Activated CD8-positive, alpha-beta memory T cell treated with anti-CD3 and anti-CD28 coated beads, Interleukin-2, amount 50 U/mL, for 4 hours (primary cell): ENCODE measurements at regions not wholly inside any gene's neighbourhood (a gene's known extent, or its start where the extent isn't known, plus 50 kb on each side); places are given as distances from the start of the nearest gene placed in this dataset.

Experiments
- DNase-seq: peaks from one replicate; pipeline ENCODE4 v3.0.0-alpha.2; 2020

DNA sequence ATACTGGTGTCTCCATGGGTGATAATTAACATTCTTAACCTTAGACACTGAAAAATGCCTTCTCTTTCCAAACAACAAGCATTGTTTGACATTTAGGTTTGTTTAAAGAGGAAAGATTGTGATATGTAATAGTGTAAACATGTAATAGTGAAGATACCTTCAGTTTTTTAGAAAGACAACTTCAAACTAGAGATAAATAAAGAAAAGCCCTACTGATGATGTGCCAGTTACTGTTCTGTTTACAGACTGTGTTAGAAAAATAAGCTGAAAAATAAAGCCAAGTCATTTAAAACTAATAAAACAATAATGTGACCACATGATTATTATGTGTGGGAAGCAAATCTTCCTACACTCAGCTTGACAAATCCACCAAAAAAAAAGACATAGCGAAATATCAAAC is 2035.3 kb upstream of the TENM3 start:
- DNase-seq: no peak

DNA sequence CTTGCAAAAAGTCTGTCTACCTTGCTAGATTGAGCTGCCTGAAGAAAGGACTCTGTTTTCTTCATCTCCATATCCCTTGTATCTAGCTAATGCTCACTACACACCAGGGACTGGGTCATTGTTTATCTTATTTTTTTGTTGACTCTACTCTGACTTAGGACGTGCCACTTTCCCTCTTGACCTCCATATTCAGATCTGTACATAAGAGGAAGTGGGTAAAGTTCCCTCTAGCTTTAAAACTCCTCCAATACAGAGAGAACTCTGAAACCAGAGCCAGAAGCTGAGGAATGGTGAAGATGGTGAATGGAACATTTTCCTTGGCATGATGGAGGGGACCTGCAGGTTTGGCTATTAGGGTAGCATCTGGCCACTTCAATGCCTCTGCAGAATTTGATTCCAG is 2026.1 kb upstream of the TENM3 start:
- DNase-seq: no peak

DNA sequence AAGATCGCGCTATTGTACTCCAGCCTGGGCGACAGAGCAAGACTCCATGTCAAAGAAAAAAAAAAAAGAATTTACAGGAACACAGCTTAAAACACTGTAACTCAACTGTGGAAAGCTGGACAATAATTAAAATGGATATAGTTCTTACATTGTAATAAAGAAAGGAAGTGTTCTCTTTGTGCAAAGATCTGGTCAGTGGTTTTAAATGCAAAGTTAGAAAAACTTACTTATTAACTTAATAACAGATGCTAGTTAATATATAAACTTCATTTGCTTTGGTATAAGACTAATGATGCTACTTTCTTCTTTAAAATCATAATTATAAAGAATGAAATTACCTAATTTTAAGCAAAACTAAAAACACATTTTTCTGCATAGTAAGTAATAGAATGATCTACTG is 2024.1 kb upstream of the TENM3 start:
- no peak for DNase-seq

DNA sequence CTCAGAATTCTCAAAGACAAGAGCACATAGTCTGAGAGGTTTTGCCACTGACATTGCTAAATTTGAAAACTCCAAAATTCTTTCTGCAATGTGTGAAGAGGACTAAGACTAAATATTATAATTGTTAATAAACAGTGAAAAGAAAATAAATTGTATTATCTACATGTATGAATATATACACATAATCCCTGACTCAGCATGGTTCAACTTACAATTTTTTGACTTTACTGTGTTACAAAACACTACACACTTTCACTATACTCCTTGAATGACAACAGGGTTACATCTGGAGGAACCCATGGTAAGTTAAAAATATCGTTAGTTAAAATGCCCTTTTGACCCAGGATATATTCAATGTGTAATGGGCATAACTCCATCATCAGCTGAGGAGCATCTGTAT is 2017.2 kb upstream of the TENM3 start:
- no peak for DNase-seq

DNA sequence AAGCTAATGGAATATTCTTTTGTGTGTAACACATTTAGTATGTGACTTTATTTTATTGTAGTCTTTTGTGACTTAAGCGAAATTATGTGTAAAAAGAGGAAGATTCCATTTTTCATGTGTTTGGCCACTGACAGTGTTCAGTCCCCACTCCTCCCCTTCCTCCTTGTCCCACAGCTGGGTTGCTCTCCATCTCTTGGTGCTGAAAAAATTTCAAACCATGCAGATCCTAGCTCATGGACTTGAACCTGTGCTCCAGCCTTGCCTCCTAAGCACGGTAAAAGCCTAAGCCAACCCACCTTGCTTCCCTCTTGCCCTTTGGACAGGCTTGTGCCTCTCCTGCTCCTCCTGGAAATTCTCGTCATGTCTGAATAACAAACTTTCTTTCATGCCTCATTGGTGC is 2008.5 kb upstream of the TENM3 start:
- no peak for DNase-seq

DNA sequence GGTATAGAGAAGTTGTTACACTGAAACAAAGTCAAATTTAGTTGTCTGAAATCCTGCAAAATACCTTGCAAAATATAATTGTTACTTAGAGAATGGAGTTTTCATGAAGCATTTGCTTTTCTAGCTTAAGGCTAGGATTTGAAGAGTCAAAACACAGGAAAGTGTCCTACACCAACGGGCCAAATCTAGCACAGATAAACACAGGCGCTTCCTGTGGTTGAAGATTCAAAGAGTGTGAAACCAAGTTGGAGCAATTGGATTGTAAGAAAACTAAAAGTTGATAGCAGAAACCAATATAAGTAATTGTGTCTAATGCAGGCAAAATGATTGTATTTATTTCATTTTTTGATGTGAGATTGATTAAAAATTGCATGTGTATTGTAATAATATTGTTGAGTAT is 2002.5 kb upstream of the TENM3 start:
- no peak for DNase-seq

DNA sequence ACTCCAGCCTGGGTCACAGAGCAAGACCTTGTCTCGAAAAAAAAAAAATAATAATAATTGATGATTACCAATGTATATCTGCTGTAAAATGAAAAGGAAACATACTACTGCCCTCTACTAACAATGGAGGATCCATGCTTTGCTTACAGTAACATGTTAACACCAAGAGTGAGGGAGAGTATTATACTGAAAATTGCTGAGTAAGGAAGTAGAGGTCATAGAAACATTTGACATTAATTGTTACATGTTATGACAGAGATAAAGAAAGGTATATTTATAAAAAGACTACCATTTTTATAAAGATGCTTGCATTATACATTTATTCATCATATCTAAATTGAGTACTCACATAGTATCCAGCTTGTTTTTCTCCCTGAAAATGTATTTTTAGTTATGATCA is 1989.8 kb upstream of the TENM3 start:
- DNase-seq: no peak

DNA sequence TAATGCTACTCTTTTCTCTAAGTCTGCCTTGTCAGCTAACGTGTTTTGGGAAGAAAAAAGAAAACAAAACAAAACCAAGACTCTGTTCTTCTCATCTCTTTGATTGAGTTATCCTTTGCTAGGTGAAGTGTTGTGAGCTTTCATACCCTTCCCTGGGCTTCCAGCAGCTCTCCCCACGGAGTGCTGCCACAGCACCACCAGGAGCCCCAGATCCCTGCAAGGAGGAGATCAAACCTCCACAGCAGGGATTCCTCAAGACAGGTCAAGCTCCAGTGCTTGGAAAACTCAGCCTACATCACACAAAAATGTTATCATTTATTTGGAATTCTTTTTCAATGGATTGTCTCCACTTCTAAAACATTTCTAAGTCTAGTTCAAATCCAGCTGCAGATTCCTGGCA is 1981.9 kb upstream of the TENM3 start:
- DNase-seq: no peak

DNA sequence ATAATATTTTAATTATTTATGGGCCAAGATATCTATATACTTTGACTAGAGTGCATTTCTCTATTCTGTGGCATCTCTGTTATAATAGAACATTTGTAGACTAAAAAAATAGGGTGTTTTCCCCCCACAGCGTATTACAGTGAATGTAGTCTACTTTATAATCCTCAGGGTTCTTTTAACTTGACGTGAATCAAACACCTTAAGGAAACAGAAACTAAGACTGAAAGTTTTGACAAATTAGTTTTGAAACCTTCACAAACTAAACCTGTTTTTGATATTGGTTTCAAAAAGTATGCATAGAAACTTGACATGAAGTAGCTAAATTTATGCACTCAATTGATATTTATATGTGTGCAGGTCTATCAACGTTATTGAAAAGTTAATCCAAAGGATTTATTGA is 1963.1 kb upstream of the TENM3 start:
- no peak for DNase-seq

DNA sequence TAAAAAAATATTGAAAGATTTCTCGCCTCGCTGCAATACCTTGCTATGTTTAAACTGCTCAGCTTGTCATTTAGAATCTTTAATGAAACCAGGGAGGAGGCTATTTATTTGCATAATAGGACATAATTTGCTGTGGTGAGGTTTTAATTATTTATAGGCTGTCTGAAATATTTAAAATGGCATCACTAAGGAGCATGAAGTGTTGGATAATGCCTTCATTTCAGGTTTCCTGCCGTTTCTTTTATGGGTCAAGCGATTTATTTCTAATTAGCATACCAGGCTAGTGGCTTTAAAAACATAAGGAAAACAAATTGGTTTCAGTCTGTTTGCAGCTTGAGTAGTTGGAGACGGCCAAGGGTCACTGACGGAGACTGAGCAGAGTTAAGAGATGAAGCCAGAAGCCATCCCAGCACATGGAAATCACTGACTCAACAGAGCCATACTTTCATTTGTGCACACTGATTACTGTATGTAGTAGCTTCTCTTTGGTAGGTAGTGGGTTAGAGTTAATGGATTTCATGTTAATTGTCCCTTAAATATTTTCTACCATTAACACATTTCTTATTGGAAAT is 1962.4 kb upstream of the TENM3 start:
- DNase-seq: no peak

DNA sequence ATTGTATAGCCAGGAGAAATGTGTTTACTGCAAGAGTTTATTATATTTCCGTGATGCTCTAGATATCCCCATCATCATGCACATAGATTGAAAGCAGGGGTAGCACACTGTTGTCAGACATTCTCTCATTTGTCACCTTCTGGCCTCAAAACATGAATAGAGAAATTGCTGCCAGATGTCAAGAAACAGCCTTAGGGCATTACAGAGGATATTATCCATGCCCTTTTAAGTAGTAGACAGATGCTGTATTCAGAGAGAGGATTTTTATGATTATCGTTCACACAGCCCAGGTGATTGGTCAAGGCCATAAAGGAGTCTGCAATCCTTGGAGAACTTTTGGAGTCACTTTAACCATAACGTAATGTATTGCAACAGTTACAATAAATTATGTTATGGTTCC is 1961.5 kb upstream of the TENM3 start:
- DNase-seq: no peak

DNA sequence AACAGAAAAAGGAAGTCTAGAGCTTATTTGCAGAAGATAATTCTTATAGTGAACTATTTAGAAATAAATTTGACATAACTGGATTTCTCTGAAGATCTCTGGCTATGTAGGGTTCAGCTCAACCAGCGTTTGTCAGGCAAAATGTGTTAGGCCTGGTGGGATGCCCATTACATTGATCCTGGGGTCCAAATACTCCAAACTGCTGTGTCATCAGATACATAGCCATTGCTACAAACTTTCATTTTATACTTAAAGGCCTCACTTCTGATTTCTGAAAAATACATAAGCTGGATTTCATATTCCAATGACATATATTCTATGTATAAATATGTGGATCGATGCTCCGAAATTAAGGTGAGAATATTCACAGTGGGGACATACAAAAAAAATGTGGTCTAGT is 1958.9 kb upstream of the TENM3 start:
- DNase-seq: no peak

DNA sequence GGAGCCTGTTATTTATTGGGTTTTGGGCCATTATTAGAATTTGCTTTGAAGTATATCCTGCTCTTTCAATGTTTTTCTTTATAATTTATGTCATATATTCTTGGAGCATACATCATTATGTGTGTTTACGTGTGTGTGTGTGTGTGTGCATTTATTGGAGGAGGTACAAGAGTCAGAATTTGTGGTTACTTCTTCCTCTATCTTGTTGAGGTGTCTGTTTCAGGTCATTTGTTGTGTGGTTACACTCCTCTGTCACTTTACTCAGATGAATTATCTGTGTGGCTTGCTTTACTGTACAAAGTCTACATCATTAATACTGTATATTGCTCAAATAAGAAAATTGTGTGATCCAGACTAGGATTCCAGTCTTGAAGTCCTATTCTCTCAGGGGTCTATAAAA is 1957.4 kb upstream of the TENM3 start:
- DNase-seq: no peak

DNA sequence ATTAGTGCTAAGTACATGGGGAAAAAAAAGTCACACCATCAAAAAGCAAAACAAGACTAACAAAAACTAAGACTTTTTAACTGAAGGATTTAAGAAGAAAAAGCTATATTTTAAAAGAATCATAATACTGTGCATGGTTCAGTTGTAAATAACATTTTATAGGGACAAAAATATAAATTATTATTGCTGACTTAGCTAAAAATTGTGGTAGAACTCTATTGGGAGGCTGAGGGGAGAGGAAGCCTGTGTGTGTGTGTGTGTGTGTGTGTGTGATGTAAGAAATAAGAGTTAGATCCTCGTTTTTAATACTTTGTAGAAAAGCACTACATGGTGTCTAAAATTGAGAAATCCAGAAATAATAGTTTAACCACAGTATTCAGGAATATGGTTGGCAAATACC is 1950.9 kb upstream of the TENM3 start:
- no peak for DNase-seq

DNA sequence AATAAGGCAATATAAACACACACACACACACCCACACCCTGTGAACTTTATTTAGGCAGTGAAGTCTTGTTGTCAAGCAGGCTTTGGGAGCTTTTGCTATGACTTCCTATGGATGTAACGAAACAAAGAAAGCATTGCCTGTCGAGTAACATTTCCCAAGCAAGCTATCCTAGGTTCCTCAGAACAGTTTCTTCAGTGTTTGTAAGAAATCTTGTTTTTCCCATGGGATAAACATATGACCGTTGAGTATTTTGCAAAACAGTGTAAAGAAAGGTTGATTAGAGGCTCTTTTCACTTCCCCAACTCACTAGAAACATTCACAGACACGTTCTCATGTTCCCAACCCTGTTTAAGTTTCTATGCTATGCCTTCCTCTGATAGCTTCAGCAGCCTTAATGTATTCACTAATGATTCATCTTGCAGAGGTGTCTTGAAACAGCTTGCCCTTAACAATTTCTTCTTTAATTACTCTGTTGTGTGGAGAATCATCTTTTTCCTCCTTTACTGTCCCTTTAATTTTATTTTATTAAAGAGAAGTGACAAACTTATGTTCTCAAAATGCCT is 1947.1 kb upstream of the TENM3 start:
- DNase-seq: no peak

DNA sequence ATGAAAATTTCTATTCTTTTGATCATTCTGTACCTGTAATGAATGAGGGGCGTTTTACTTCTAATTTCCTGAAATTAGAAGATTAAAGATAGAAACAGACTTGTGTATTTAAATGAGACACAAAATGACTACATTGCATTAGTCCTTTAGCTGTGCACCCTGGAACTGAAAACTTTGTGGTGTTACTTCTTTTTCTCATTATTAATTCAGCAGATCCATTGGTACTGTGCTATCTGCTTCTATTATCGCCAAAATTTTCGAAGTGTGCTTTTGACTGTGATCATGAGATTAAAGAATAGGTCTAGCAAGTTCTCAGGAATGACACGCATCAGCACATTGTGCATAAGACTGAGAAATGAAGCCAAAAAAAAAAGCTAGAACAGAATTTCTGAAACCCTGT is 1938.9 kb upstream of the TENM3 start:
- no peak for DNase-seq

DNA sequence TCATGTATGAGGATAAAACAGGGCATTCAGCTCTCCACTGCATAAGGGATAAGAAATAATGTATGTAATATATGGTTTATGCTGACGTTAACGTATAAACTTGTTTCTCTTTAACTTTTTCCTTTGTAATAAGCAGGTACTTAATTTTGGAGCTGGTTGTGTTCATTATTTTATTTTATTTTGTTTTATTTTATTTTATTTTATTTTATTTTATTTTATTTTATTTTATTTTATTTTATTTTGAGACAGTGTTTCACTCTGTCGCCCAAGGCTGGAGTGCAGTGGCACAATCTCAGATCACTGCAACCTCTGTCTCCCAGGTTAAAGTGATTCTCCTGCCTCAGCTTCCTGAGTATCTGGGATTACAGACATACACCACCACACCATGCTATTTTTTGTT is 1932.6 kb upstream of the TENM3 start:
- DNase-seq: no peak

DNA sequence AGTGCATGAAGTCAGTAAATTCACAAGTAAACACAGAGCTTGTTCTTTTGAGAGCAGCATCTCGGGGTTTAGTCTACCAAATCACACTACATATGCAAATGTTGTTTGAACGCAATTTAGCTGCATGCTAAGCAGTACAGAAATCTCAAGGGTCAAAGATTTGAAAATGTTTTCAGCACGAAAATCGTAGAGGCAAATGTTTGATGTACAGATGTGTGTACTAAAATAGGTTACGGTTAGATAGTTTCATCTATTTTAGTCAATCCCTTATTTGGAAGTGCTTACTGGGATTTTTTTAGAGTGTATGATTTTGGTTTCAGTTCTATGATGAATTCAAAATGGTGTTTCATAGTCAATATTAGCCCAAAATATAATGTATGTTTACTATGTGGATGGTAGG is 1928.2 kb upstream of the TENM3 start:
- DNase-seq: no peak

DNA sequence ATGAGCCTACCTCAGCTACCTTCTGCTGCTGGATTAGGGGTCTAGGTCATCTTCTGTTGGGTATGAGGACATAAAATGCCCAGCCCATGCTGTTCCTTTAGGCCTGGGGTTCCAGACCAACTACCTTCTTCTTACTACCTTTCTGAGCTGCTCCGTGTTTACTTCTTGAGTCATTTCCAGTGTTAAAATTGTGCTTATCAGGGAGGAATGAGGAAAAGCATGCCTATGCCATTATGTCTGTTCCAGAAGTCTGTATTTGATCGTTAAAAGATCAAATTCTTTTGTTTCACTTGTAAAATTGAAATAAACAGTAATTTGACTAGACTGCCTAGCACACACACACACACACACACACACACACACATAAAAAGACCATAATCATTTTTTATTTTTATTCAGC is 1912.7 kb upstream of the TENM3 start:
- no peak for DNase-seq

DNA sequence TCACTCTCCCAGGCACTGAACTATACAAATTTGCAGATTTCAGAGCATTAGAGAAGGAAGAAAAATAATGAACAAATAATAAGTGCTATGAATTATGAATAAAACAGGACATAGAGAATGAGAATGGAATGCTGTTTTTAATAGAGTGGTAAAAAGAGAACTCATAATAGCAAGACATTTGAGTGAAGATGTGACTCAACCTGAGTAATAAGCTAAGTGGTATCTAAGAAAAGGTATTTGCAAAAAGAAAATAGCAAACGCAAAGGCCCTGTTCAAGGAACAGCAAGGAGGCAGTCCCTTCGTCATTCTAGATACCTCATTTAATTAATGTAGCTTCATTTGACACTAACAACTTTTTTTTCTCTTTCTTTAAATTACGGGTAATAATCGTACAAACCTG is 1910.0 kb upstream of the TENM3 start:
- DNase-seq: no peak

DNA sequence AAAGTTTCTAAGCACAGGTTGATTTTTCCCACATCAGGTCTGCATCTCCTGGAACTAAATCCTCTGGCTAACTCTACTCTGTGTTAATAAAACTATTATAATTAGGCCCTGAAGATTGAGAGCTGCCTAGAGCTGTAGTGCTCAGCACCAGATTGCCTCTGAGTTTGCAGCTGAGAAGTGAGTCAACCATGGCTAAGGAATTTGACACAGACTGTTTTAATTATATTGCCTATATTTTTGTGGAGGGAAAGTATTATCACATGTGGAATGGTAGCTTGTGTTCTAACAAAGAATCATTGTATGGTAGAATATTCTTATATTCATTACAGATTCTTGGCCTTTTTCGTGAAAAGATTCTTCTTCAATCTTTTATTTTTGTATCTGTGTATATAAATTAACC is 1907.6 kb upstream of the TENM3 start:
- DNase-seq: no peak

DNA sequence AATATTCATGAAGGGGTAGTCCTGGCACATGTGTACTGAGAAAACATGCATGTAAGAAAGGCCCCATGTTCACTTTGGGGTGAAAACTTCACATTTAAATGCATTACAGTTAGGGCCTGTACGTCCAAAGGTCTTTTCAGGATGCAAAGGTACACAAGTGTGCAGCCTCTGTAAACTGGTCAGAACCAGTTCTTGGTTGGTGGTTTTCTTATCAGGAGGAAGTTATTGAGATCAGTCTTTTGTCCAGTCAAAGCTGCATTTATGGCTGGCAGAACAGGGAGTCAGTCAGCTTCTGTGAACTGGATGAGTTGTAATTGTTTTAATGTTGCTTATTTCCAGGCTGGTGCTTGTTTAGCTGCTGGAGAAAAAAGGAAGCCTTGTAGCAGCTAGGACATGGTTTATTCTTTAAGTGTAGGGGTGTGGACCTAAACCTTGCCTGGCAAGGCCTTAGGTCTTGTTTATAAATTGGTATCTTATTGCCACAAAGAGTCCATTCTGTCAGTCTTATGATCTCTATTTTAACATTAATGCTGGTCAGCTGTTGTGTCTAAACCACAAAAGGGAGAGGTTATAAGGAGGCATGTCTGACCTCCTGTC is 1906.6 kb upstream of the TENM3 start:
- DNase-seq: no peak

DNA sequence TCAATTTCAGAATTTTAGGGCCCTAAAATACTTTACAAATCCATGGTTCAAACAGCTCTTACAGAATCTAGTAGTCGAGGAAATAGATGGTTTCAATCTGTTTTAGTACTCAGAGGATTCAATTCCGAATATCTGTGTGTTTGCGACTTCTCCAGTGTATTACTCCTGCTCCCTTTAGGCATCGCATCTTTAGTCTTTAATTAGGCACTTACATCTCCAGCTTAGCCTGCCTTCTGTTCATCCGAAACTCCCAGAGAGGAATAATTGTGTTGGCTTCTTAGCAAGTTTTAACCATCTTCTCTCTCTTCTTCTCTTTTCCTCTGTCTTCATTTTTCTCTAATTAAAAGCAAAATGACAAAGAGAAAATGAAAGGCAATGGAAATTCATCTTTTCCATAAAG is 1901.3 kb upstream of the TENM3 start:
- no peak for DNase-seq

DNA sequence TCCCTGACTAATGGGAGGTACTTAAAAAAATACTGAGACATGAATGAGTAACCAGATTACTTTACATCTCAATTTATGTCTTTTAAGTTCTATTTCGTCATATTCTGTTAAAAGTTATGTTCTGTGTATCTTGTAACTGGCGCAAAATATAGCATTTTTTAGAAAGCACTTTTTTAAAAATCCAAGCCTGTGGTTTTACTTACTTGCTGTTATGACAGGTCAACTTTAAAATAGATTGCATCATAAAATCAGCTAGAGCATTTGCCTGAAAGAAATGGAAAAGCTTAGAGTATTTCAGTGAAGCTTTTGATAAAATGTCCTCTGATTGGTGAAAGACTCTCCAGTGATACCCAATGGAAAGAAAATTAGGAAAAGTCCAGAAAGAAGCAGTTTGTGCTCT is 1892.3 kb upstream of the TENM3 start:
- DNase-seq: no peak

DNA sequence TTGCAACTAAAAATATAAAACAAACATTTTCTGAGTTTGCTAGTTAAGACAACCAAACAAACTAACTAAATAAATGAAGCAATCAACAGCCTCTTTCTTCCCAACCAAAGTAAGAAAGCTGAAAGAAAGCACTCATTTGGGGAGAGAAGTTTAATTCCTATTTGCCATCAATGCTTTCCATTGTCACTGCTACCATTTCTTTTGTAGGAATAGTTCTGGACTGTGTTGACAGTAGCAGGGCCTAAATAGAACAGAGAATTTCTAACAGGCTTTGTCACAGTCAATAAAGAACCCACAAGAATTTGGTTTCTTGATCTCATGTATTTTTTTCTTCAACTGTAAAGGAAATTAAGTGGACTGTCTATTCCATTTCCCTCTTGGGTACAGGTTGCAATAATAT is 1886.4 kb upstream of the TENM3 start:
- no peak for DNase-seq
